HG03457 (cell line): ENCODE measurements at regions not wholly inside any gene's neighbourhood (a gene's known extent, or its start where the extent isn't known, plus 50 kb on each side); places are given as distances from the start of the nearest gene placed in this dataset.
"Not testable (repeated sequence)": the region's sequence is repeated elsewhere in the genome, so short reads cannot be mapped to it uniquely, and the experiment has no call there.

Source experiments
- ATAC-seq: cut with Tn5 transposase; IDR thresholded peaks from one replicate; pipeline ENCODE4 v1.9.1; 2021; ENCODE audit warnings: moderate number of reproducible peaks; ENCODE audit not compliant: unreplicated experiment

DNA sequence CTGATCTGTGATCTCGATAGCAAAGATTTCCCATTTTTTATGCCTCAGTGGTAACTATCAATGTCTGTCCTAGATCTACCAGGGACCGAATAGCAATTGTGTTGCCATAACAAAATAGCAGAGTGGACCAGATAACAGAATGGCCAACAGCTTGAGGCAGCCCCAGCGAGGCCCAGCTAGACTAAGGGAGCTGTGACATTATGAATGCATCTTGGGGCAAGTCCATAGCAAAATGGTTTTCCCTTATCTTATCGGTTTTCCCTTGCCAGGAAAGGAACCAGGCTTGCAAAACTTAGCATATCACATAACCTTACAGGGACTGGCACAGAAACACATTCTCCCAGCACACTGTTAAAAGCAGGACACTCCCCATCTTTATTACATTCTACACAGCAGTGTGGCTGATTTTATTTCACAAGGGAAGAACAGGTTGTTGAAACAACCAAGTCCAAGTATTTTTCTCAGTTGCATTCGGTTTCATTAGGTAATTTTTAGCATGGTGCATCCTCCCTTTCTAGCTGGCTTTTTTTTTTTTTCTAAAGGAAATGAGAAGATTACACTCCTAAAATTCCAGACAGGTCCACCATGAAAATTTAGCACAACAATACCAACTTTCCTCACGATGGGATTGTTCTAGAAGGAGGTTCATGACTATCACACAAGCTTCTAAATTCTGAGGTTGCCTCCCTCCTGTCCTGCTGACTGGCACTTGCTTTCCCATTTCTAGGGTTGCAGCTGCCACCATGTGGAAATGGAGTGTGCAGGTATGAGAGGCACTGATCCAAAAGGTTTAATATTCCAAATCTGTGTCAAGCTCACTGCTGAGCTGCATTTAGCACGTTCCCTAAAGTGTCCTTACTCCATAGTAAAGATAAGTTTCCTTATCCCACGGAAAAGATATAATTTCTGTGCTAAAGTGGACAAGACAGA lies 97.0 kb upstream of the SLC35G4 start:
- ATAC-seq, result no peak

DNA sequence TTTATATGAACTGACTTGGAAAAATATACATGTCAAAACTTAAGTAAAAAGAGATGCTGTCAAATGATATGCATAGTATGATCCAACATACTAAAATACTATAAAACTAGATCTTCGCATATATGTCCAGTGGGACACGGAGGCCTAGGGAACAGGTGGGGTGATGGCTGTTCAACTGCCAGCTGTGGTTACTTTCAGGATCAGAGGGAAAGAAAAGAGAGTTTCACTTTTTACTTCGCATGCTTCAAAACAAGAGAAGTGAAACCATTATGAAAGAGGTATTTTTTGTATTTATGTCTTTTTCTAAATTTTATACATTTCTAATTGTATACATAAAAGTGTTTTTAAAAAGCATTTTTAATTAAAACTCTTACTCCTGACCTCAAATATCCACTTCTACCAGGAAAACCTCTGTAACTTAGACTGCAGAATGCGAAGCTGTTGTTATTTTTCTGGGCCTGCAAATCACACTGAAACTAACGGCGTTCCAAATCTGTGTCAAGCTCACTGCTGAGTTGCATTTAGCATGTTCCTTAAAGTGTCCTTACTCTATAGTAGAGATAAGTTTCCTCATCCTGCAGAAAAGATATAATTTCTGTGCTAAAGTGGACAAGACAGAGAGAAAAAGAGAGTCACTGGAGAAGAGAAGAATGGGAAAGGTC lies 97.8 kb upstream of the SLC35G4 start:
- peak; percentile 90 for ATAC-seq

DNA sequence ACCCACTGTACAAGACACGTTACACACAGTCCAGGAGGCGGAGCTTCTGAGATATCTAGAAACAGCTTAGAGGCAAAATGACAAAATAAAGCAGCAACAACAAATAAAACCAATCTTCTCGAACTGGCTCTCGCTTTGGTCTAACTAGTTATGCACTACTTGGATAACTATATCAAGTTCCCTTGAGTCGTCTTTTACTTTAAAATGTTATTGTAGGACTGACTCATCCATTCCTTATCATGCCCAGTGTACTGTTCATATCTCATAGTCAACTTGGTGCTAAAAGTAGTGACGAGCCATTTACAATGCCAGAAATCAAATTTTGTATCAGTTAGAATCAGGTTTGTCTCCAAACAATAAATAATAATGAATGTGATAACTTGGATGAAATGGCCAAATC lies 102.5 kb upstream of the SLC35G4 start:
- no peak for ATAC-seq

- ATAC-seq, result no peak
These were observed 103.4 kb upstream of the SLC35G4 start for GRCh38 chr18:11505993-11506392.

GRCh38 chr18:11504962-11505361 lies 104.4 kb upstream of the SLC35G4 start:
- no peak for ATAC-seq

DNA sequence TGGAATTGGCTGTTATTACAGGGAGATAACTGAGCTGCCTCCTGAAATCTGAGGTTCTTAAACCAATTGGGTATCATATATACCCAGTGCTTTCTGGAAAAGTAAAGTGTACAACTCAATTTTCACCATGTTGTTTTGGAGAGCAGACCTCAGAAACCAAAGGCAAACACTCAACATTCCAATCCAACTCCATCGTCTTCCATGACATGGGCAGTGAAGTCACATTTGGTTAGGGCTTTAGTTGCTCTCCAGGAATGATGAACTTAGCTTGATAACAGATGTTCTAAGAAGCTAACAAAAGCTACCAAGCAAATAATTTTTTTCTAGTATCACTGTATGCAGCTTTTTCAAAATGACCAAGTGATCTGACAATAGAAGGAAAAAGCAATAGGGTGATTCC lies 107.0 kb upstream of the SLC35G4 start:
- ATAC-seq, result no peak

- ATAC-seq, result no peak
These were observed 108.0 kb upstream of the SLC35G4 start for GRCh38 chr18:11501352-11501751.

DNA sequence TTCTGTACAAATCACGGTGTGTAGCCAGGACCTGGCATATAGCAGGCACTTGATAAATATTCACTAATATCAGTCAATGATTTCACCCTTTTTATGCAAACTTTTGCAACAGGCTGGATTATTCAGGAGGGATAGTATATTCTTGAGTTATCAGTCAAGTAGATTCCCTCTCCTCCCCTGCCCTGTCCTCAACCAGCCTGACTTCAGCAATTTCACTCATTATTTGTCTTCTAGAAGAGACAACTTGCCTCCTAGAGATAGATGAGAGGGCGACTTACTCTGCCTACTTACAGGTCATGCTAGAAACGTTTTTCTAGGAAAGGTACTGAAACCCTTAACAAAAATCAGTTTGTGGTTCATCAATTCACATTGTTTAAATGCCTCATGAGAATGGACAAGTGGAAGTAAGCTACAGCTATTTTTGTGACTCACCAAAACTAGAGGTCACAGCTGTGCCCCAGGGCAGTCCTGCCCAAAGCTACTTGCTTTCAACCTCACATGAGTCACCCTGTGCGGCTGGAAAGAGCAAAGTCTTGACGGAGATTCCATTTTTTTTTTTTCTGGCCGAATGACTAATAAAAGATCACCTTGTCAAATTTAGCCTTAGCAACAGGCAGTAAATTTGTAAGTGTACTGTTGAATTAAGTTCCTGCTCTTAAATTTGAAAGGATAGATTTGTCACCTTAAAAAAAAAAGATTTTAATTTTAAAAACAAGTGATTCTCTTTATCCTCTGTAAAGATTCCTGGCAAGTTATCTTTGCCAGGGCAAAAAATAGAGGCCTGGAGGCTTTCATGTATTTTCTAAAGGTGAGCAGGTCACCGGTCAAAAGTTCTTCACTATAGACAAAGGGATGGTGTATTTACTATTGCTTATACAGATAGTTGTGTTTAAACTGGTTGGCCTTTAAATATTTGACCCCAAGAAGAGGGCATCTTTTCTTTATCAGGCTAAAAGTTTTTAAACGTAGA lies 109.0 kb upstream of the SLC35G4 start:
- ATAC-seq, result no peak

- no peak for ATAC-seq
These were observed 110.6 kb upstream of the SLC35G4 start for GRCh38 chr18:11498821-11499220.

DNA sequence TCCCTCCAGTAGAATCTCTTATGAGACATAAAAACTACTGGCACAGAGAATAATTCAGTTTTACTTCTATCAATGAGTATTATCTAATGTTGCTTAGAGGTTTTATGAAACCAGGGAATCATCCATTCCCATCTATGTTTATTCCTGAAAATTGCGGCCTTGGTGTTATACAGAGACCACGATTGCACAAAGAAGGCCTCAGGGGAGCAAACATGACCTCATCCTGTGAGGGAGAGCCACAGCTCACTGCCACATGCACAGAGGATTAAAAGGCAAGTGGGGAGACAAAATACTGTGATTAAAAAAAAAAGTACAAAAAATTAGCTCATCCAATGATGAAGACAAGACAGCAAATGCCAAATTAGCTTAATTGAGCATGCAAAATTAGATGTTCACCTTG lies 111.8 kb upstream of the SLC35G4 start:
- no peak for ATAC-seq

DNA sequence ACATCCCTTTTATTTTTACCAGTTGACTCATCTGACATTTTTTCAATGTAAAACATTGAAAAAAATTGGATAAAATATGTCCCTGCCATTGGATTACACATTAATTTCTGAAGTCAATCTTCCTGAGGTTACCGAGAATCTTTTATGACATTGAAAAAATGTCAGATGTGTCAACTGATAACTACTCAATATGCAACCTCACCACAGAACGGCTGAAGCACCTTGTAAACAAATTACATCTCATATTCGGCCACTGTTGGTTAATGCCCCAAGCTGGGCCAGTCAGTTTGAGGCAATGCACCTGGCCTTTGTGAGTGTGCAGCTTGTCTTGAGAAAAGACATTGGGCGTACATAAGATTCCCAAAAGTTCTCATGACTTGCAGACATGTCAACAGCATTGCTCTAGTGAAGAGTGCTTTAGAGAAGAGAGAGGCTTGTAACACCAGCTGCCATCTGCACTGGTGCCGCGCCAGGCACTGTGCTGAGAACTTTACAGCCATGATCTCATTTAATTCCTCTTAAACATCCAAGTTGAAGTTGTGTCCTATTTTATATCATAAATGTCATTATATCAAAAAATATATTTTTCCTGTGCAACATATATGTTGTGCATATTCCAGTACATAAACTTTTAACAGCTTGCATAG lies 112.7 kb upstream of the SLC35G4 start:
- ATAC-seq, result no peak

GRCh38 chr18:11495441-11495840 lies 114.0 kb upstream of the SLC35G4 start:
- ATAC-seq, result no peak

DNA sequence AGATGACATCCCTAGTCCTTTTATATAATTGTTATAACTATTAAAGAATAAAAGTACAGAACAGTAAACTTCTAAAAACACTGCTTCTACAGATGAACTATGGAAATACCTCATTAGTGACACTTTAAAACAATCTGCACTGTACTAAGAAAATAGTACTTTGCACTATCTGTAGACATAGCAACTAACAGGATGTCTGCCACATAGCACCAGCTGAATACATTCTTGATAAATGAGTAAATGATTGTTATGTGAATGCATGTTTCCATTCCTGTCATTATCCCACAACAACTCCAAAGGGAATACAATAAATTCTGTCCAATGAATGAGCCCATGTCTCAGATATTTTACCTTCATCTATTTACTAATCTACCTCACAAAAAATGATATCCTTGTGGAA lies 115.3 kb upstream of the SLC35G4 start:
- no peak for ATAC-seq

- ATAC-seq, result no peak
These were observed 120.0 kb upstream of the SLC35G4 start for GRCh38 chr18:11489266-11489899.

GRCh38 chr18:11488175-11488574 lies 121.2 kb upstream of the SLC35G4 start:
- ATAC-seq, result no peak

DNA sequence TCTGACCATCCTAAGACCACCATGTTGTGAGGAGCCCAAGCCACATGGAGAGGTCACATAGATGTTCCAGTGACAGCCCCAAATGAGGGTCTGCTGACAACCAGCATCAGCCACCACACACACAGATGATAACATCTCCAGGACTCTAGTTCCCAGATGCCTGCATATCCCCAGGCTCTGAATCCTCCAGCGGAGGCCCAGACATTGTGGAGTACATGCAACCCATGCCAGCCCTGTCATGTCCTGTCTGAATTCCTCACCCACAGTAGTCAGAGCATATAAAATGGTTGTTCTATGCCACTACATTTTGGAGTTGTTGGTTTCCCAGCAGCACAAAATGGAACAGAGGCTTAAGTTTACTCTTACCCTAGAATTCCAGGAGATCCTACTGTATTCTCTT lies 122.0 kb upstream of the SLC35G4 start:
- no peak for ATAC-seq

DNA sequence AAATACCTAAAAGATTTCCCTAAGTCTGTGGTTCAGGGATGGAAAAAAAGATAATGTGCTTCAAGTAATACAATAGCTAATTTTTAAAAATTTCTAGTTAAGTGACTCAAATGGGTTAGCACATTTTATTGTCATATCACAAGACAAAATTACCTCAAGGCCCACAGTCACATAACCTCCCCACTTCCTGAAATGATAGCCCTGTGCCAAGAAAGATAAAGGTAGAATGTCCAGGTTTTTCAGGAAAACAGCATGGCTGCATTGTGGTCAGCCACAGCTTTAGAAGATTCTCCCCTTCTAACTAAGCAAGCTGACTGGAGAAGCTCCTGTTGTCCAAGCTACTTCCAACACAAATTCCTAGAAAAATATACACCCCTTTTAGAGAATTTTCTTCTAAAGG lies 127.1 kb upstream of the SLC35G4 start:
- no peak for ATAC-seq

GRCh38 chr18:11480692-11481091 lies 128.7 kb upstream of the SLC35G4 start:
- ATAC-seq, result no peak

DNA sequence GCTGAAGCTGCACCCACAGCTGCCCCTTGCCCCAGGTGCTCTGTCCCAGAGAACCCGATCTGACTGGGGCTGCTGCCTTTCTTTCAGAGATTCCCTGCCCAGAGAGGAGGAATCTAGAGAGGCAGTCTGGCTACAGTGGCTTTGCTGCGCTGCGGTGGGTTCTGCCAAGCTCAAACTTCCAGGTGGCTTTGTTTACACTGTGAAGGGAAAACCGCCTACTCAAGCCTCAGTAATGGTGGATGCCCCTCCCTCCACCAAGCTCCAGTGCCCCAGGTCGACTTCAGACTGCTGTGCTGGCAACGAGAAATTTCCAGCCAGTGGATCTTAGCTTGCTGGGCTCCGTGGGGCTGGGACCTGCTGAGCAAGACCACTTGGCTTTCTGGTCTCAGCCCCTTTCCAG lies 130.4 kb upstream of the SLC35G4 start:
- not testable (repeated sequence) for ATAC-seq

DNA sequence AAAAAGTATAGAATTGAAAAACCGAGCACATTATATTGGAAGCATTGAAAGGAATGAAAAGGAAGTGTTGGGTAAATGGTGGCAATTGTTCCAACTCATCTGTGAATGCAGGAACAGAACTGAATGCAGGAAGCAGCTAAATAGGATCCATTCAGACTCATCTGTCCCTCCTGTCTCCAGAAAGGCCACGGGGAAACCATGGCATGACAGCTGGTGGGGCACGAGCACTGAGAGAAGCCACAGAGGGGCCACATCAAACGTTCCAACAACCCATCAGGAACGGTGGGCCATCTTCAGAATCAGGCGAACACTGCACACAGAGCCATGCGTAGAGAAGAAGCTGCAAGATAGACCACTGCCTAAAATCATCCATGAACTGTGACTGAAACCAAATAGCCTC lies 138.5 kb upstream of the SLC35G4 start:
- no peak for ATAC-seq
